ENCODE measurements at regions not wholly inside any gene's neighbourhood (a gene's known extent, or its start where the extent isn't known, plus 50 kb on each side); places are given as distances from the start of the nearest gene placed in this dataset.

DNA sequence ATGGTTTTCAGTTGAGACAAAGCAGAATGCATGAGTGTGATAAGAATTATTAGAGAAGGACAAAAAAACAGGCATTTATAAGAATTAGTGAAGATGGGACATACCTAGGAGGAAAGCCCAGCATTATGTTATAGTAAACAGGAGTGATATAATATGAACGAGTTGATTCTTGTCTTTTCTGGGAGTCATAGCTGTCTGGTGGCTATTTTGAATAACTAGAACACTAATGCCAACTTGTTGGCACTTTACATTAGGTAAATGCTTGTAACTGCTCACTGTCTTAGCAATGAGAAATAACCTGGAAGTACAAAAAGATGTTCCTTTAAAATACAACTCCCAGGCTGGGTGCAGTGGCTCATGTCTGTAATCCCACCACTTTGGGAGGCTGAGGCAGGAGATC lies 540.8 kb upstream of the SPHKAP start:
- no peak for TF ChIP-seq CTCF (IDR thresholded peaks at IDR 0.05; ENCODE audit: insufficient read depth, low read length, poor library complexity, severe bottlenecking)
- TF ChIP-seq EZH2phosphoT487 (conservative IDR thresholded peaks at IDR 0.05; ENCODE audit: low read length) = no peak
